Spleen (tissue), 11 donors: ENCODE measurements at regions not wholly inside any gene's neighbourhood (a gene's known extent, or its start where the extent isn't known, plus 50 kb on each side); places are given as distances from the start of the nearest gene placed in this dataset.
A peak's percentile ranks its signal among the peaks of the same experiment; 100 is the strongest.

ENCODE experiments used
- DNase-seq: peaks from one replicate; pipeline ENCODE4 v3.0.0-alpha.2; 2020
- H3K27ac ChIP-seq, 8 donors: fragments of 200-600 bp; sonication (generic) in 7 of 8; 1 replicate in 4 of 8; 2 replicates in 4 of 8; pipeline versions ENCODE4 v1.5.0 to v1.8.0; 2016 to 2021; ENCODE audit warnings: inconsistent platforms in 4 of 8, mild to moderate bottlenecking in 4 of 8, moderate library complexity in 1 of 8
- H3K27me3 ChIP-seq, 7 donors: fragments of 200-600 bp; sonication (generic) in 6 of 7; replicated peaks in 1 of 7; 1 replicate in 4 of 7; 2 replicates in 3 of 7; pipeline versions ENCODE4 v1.5.0 to v1.8.0; 2016 to 2021; ENCODE audit warnings: inconsistent platforms in 3 of 7, mild to moderate bottlenecking in 1 of 7
- H3K36me3 ChIP-seq, 6 donors: fragments of 200-600 bp; sonication (generic) in 5 of 6; 1 replicate in 4 of 6; 2 replicates in 2 of 6; pipeline versions ENCODE4 v1.5.0 to v1.8.0; 2016 to 2021; ENCODE audit warnings: inconsistent platforms in 2 of 6
- H3K4me1 ChIP-seq, 6 donors: fragments of 200-600 bp; sonication (generic) in 5 of 6; 1 replicate in 3 of 6; 2 replicates in 3 of 6; pipeline versions ENCODE4 v1.5.0 to v1.8.0; 2016 to 2021; ENCODE audit warnings: inconsistent platforms in 3 of 6
- H3K4me3 ChIP-seq, 8 donors: fragments of 200-600 bp; sonication (generic) in 7 of 8; 1 replicate in 4 of 8; 2 replicates in 4 of 8; pipeline versions ENCODE4 v1.5.0 to v1.8.0; 2016 to 2021; ENCODE audit warnings: inconsistent platforms in 4 of 8, mild to moderate bottlenecking in 4 of 8, moderate library complexity in 2 of 8
- H3K9me3 ChIP-seq, 8 donors: fragments of 200-600 bp; sonication (generic) in 7 of 8; 1 replicate in 4 of 8; 2 replicates in 4 of 8; pipeline versions ENCODE4 v1.5.0 to v1.8.0; 2016 to 2021; ENCODE audit warnings: inconsistent platforms in 4 of 8
- CTCF ChIP-seq, 11 experiments: fragments of 200-600 bp in 7 of 11; fragments of 450-650 bp in 4 of 11; sonication (generic) in 4 of 11; IDR thresholded peaks in 8 of 11; conservative IDR thresholded peaks in 3 of 11; 1 replicate in 7 of 11; 2 replicates in 4 of 11; pipeline versions ENCODE4 v1.4.0 to v1.8.0; 2016 to 2021; ENCODE audit warnings: antibody characterized with exemption in 11 of 11, inconsistent platforms in 4 of 11, mild to moderate bottlenecking in 1 of 11
- POLR2A ChIP-seq, 3 donors: fragments of 450-650 bp; IDR thresholded peaks; one replicate each; pipeline ENCODE4 v1.5.1; 2017; ENCODE audit warnings: antibody characterized with exemption in 3 of 3, mild to moderate bottlenecking in 1 of 3
- POLR2AphosphoS5 ChIP-seq, 3 donors: sonication (generic); formaldehyde crosslinking; IDR thresholded peaks; one replicate each; pipeline ENCODE4 v1.5.1; 2017; ENCODE audit warnings: antibody characterized with exemption in 3 of 3
- WGBS, 5 donors: extraction: QIAGEN DNeasy Blood & Tissue Kit in 3 of 5; methylation state at CpG; one replicate each; pipeline versions ENCODE4 v1.1.5 to v1.1.7; 2013 to 2018; 5-methylcytosine and 5-hydroxymethylcytosine counted together
- intact Hi-C: fragments of 100-400 bp; cut with DNase I; formaldehyde crosslinking; loops from one replicate; pipeline ENCODE4 v1.15.0; 2023; ENCODE audit warnings: low total_unique reads
- donor health status: healthy with polysubstance abuse.
- donor health status: DM: no; HTN: no; CAD: no; lungs with moderate emphysema.
- donor health status: DM: no; HTN: no; CAD: no.
- donor health status: Bipolar disorder and iron deficiency.
- donor health status: healthy.
- donor health status: DM: no; HTN: no; CAD: no.
- donor health status: DM: yes; HTN: yes; CAD: no.

- 85 to 95% (median 86%) methylated on average over 8 of the region's 8 CpGs for WGBS, 5 donors
- peaks cover 9 to 56% (median 26%) of the 10 kb centered on the region in 6 donors for H3K4me1 ChIP-seq
- H3K27me3 ChIP-seq, result no peaks in the 10 kb centered on the region
- no peak for DNase-seq
- intact Hi-C loops, result no loop called here
- no peaks in the 10 kb centered on the region for H3K36me3 ChIP-seq
- no peak for TF ChIP-seq CTCF (IDR thresholded peaks at IDR 0.05 in 8 of 11, conservative IDR thresholded peaks at IDR 0.05 in 3 of 11)
- no peak for TF ChIP-seq POLR2A (IDR thresholded peaks at IDR 0.05)
- no peak for TF ChIP-seq POLR2AphosphoS5 (IDR thresholded peaks at IDR 0.05)
- H3K4me3 ChIP-seq, result no peak overlapping the region
- peak overlapping the region in 4 of 8 donors; percentile 43 to 69 (median 58) for H3K27ac ChIP-seq
- H3K9me3 ChIP-seq, result no peaks in the 10 kb centered on the region
Measured at GRCh38 chr20:40467703-40468411, 221.2 kb downstream of the MAFB start.

- peaks cover 9 to 62% (median 26%) of the 10 kb centered on the region in 6 donors for H3K4me1 ChIP-seq
- no peak for TF ChIP-seq CTCF (IDR thresholded peaks at IDR 0.05 in 8 of 11, conservative IDR thresholded peaks at IDR 0.05 in 3 of 11)
- no peak for TF ChIP-seq POLR2AphosphoS5 (IDR thresholded peaks at IDR 0.05)
- no peak for TF ChIP-seq POLR2A (IDR thresholded peaks at IDR 0.05)
Measured at GRCh38 chr20:40467067-40467466, 222.0 kb downstream of the MAFB start.

GRCh38 chr20:40464731-40465208 lies 224.3 kb downstream of the MAFB start:
- peaks cover 0 to 42% (median 10%) of the 10 kb centered on the region in 6 donors for H3K4me1 ChIP-seq
- H3K36me3 ChIP-seq, result no peaks in the 10 kb centered on the region
- TF ChIP-seq POLR2A (IDR thresholded peaks at IDR 0.05), result no peak
- TF ChIP-seq POLR2AphosphoS5 (IDR thresholded peaks at IDR 0.05), result no peak
- TF ChIP-seq CTCF (IDR thresholded peaks at IDR 0.05 in 8 of 11, conservative IDR thresholded peaks at IDR 0.05 in 3 of 11), result no peak
- WGBS, 5 donors, result 76 to 86% (median 81%) methylated on average over 2 of the region's 2 CpGs
- no peak overlapping the region for H3K4me3 ChIP-seq
- H3K27ac ChIP-seq, result peak overlapping the region in 4 of 8 donors; percentile 52 to 83 (median 74)
- H3K9me3 ChIP-seq, result no peaks in the 10 kb centered on the region
- intact Hi-C loops, result no loop called here
- H3K27me3 ChIP-seq, result no peaks in the 10 kb centered on the region
- no peak for DNase-seq

More at GRCh38 chr20:40467067-40467466, 222.0 kb downstream of the MAFB start:
- intact Hi-C loops, result no loop called here
- H3K4me3 ChIP-seq, result no peak overlapping the region
- no peaks in the 10 kb centered on the region for H3K36me3 ChIP-seq
- H3K27ac ChIP-seq, result peak overlapping the region in 4 of 8 donors; percentile 43 to 69 (median 58)
- H3K9me3 ChIP-seq, result no peaks in the 10 kb centered on the region
- H3K27me3 ChIP-seq, result no peaks in the 10 kb centered on the region
- WGBS, 5 donors, result 50 to 66% (median 53%) methylated on average over 3 of the region's 3 CpGs
- no peak for DNase-seq

GRCh38 chr20:40463171-40463570 lies 225.9 kb downstream of the MAFB start:
- TF ChIP-seq POLR2AphosphoS5 (IDR thresholded peaks at IDR 0.05), result peak in 2 of 3 donors; percentile 63 to 74
- no peak for TF ChIP-seq CTCF (IDR thresholded peaks at IDR 0.05 in 8 of 11, conservative IDR thresholded peaks at IDR 0.05 in 3 of 11)
- TF ChIP-seq POLR2A (IDR thresholded peaks at IDR 0.05), result no peak
- no peaks in the 10 kb centered on the region for H3K27me3 ChIP-seq
- intact Hi-C loops, result no loop called here
- no peak for DNase-seq
- 60 to 89% (median 71%) methylated on average over 6 of the region's 6 CpGs for WGBS, 5 donors
- no peaks in the 10 kb centered on the region for H3K9me3 ChIP-seq
- peak overlapping the region in 4 of 8 donors; percentile 35 to 83 (median 74) for H3K27ac ChIP-seq
- H3K36me3 ChIP-seq, result no peaks in the 10 kb centered on the region
- H3K4me3 ChIP-seq, result no peak overlapping the region
- peaks cover 0 to 28% (median 4%) of the 10 kb centered on the region in 6 donors for H3K4me1 ChIP-seq
